ENCODE measurements at regions not wholly inside any gene's neighbourhood (a gene's known extent, or its start where the extent isn't known, plus 50 kb on each side); places are given as distances from the start of the nearest gene placed in this dataset.

DNA sequence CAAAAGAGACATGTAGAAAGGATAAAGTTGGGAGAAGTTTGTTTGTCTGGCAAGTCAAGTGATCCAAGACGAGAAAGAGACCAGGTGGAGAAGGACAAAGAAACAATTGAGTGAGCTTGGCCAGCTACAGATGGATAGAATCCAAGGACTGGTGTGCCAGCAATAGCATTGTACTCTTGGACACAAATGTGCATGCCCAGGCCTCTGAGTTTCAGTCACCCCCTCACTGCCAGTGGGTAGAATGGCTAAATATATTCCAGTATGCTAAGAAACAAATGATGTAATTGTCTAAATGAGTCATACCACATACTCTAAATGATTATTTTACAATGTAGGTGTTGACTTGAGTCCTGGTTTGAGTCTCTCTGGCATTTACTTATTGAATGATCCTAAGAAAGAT, 881.3 kb downstream of the LRRTM4 start:
- H3K4me3 ChIP-seq (ENCODE audit: low read length) = no peak overlapping the region
- DNase-seq (ENCODE audit: low read depth) = no peak
- TF ChIP-seq, protein P1, sequence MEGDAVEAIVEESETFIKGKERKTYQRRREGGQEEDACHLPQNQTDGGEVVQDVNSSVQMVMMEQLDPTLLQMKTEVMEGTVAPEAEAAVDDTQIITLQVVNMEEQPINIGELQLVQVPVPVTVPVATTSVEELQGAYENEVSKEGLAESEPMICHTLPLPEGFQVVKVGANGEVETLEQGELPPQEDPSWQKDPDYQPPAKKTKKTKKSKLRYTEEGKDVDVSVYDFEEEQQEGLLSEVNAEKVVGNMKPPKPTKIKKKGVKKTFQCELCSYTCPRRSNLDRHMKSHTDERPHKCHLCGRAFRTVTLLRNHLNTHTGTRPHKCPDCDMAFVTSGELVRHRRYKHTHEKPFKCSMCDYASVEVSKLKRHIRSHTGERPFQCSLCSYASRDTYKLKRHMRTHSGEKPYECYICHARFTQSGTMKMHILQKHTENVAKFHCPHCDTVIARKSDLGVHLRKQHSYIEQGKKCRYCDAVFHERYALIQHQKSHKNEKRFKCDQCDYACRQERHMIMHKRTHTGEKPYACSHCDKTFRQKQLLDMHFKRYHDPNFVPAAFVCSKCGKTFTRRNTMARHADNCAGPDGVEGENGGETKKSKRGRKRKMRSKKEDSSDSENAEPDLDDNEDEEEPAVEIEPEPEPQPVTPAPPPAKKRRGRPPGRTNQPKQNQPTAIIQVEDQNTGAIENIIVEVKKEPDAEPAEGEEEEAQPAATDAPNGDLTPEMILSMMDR (conservative IDR thresholded peaks at IDR 0.05; ENCODE audit: low read depth, low read length) = no peak

DNA sequence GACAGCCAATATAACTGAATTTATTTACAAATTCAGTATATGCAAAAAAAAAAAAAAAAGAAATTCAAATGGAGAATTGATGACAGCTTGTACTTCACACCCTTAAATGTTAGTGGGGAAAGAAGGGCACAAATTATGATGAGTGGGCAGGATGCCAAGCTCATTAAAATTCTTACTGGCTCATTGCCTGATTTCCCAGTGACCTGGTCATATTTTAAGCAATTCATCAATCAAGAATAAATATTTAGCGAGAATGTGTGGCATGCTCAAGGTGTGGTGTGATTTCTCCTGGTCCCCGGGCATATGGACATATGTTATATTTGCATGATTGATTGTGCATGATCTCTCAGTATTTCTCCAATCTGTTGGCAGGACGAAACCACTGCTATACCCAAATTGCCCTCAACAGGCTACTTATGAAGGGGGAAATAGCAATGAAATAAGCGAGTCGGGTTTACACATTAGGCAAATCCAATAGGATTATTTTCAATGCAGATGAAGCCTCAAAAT, 883.0 kb downstream of the LRRTM4 start:
- TF ChIP-seq, protein P1 (conservative IDR thresholded peaks at IDR 0.05; ENCODE audit: low read depth, low read length) = no peak
- no peak overlapping the region for H3K4me3 ChIP-seq (ENCODE audit: low read length)
- no peak for DNase-seq (ENCODE audit: low read depth)

DNA sequence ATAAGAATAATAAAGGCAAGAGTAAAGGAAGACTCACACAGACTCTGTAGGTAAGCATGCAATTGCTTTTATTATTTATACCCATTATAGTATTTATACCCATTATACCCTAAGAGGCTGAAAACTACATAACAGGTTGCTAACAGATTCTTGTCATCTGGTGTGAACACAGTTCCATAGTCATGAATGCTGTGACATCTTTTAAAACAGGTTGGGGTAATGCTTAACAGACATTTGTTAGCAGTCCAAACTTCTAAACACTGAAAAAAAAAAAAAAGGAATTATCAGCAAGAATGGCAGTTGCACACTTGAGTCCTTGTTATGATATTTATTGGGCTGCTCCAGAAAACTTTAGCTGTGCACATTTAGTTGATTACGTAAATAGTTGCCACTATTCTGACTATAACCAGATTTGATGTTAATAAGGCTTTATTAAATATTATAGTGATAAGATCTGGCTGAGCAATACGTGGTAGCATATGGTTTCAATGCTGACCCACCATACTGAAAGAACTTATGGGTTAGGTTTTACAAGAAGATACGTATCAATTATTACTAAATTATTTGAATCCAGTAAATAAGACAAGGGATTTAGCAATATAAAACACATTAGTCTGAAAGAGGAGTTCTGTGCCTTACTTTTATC, 888.8 kb downstream of the LRRTM4 start:
- DNase-seq (ENCODE audit: low read depth) = no peak
- TF ChIP-seq, protein P1 (conservative IDR thresholded peaks at IDR 0.05; ENCODE audit: low read depth, low read length) = no peak
- H3K4me3 ChIP-seq (ENCODE audit: low read length) = no peak overlapping the region

DNA sequence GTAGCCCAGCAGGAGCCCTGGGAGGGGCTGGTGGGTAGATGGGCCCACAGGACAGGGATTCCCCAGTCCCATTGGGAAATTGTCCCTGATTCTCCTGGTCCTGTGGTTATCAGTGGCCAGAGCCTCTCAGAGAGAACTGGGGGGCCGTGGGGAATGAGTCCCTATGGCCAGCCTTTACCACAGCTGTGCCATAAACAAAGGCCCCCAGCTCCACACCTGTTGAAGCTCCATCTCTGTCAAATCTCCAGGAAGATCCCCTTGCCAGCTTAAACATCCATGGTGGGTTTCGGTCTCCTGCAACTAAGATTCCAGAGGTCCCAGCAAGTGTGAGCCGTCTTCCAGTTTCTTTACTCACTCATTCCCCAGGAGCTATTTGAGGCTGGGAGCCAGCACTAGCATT, 897.1 kb downstream of the LRRTM4 start:
- TF ChIP-seq, protein P1 (conservative IDR thresholded peaks at IDR 0.05; ENCODE audit: low read depth, low read length) = no peak
- no peak overlapping the region for H3K4me3 ChIP-seq (ENCODE audit: low read length)
- DNase-seq (ENCODE audit: low read depth) = no peak

DNA sequence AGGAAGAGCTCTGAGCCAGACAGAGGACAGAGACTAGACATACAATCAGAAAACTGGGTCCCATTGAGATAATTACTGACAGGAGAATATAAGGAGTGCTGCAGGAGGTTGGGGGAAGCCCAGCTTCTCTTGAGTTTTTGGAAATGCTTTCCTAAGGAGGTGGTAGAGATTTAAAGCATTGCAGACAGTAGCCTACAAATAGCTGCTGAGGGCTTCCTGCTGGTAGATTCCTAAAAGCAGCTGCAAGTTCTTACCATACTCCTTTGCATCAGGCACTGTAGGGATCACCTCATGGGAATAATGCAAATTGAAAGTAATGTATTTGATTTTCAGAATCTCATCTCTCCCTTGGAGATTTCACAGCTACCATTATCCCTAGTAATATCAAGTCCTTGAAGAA, 902.6 kb upstream of the GCFC2 start:
- no peak overlapping the region for H3K4me3 ChIP-seq (ENCODE audit: low read length)
- TF ChIP-seq, protein P1 (conservative IDR thresholded peaks at IDR 0.05; ENCODE audit: low read depth, low read length) = no peak
- DNase-seq (ENCODE audit: low read depth) = no peak

DNA sequence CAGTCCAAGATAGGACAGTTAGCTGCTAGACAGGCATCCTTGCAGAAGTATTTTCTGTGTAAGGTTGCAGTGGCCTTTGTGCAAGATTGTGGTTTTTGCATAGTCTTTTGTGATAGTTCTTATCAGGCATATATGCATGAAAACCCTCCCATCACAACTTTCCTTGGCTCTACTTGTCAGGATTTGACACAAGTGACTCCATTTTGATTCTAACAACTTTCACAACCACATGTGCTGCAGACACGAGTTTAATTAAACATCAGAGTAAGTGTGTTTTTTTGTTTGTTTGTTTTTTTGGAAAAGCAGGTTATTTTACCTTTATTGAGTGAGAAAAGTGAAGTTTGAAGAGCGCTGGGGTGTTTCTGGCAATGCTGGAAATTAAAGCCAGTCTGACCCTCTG, 902.0 kb upstream of the GCFC2 start:
- TF ChIP-seq, protein P1 (conservative IDR thresholded peaks at IDR 0.05; ENCODE audit: low read depth, low read length) = no peak
- no peak for DNase-seq (ENCODE audit: low read depth)
- H3K4me3 ChIP-seq (ENCODE audit: low read length) = no peak overlapping the region

DNA sequence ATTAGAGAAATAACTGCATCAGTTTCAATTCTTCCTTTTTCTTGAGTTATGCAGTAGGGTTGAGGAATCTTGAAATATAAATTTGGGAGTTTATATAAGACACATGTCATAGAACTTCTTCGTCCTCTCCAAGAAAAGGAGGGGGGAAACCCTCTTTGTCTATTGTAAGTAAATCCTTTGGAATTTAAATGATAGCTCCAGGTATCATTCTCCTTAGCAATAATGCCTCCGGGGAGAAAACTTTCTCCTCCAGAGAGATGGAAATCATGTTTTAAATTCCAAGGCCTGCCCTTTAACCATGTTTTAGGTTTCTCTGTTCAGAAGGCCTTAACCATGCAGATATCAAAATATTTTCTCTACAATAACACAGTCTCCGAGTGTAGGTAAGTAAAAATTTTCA, 899.7 kb upstream of the GCFC2 start:
- no peak for DNase-seq (ENCODE audit: low read depth)
- TF ChIP-seq, protein P1 (conservative IDR thresholded peaks at IDR 0.05; ENCODE audit: low read depth, low read length) = no peak
- H3K4me3 ChIP-seq (ENCODE audit: low read length) = no peak overlapping the region
